CD4-positive, alpha-beta T cell (primary cell): ENCODE measurements at regions not wholly inside any gene's neighbourhood (a gene's known extent, or its start where the extent isn't known, plus 50 kb on each side); places are given as distances from the start of the nearest gene placed in this dataset.
A peak's percentile ranks its signal among the peaks of the same experiment; 100 is the strongest.

Source experiments
- ATAC-seq: fragments of 200-7000 bp; cut with Tn5 transposase; one replicate; pipeline ENCODE4 v1.10.0; 2022; ENCODE audit warnings: mild to moderate bottlenecking; ENCODE audit not compliant: poor library complexity
- CTCF ChIA-PET: fragments of 350-600 bp; sonication (Branson Sonifier 250); formaldehyde crosslinking; loops from one replicate; lab custom pipeline; 2021; ENCODE audit warnings: antibody characterized with exemption, inconsistent platforms; lab: Charles Lee
- POLR2A ChIA-PET: fragments of 350-600 bp; sonication (Branson Sonifier 250); formaldehyde crosslinking; loops from one replicate; lab custom pipeline; 2021; ENCODE audit warnings: antibody characterized with exemption, inconsistent platforms; lab: Charles Lee
- DNase-seq, 14 experiments: peaks; one replicate each; pipeline ENCODE4 v3.0.0-alpha.2; 2013 to 2020; ENCODE audit warnings: mixed read lengths in 2 of 14
- H3K27ac ChIP-seq, 2 donors: one replicate each; pipeline versions ENCODE4 v1.5.1 to v1.7.0; 2013; ENCODE audit warnings: low read length in 2 of 2, low read depth in 1 of 2, mild to moderate bottlenecking in 1 of 2
- H3K27me3 ChIP-seq, 2 experiments: 1 replicate in 1 of 2; 2 replicates in 1 of 2; pipeline versions ENCODE4 v1.6.1 to v1.7.0; 2013; ENCODE audit warnings: low read length in 2 of 2, control low read depth in 1 of 2, mild to moderate bottlenecking in 1 of 2, moderate library complexity in 1 of 2; ENCODE audit not compliant: insufficient read depth in 2 of 2, control insufficient read depth in 1 of 2
- H3K36me3 ChIP-seq: one replicate; pipeline ENCODE4 v1.6.1; 2013; ENCODE audit warnings: low read length, control low read depth; ENCODE audit not compliant: insufficient read depth
- H3K4me1 ChIP-seq: one replicate; pipeline ENCODE4 v1.6.1; 2013; ENCODE audit warnings: low read length, control low read depth; ENCODE audit not compliant: insufficient read depth
- H3K4me3 ChIP-seq: one replicate; pipeline ENCODE4 v1.5.1; 2013; ENCODE audit warnings: mild to moderate bottlenecking, low read length, moderate library complexity
- H3K9me3 ChIP-seq, 2 experiments: 1 replicate in 1 of 2; 2 replicates in 1 of 2; pipeline versions ENCODE4 v1.6.1 to v1.7.0; 2013; ENCODE audit warnings: low read length in 2 of 2, mild to moderate bottlenecking in 2 of 2, control low read depth in 1 of 2, moderate library complexity in 1 of 2; ENCODE audit not compliant: control insufficient read depth in 1 of 2, insufficient read depth in 1 of 2
- H3K27ac Mint-ChIP-seq: one replicate; pipeline ENCODE4 v1.8.0; 2020; ENCODE audit warnings: mixed read lengths
- H3K27me3 Mint-ChIP-seq: one replicate; pipeline ENCODE4 v1.8.0; 2021; ENCODE audit warnings: mixed read lengths
- H3K36me3 Mint-ChIP-seq: one replicate; pipeline ENCODE4 v1.8.0; 2021; ENCODE audit warnings: low read depth, mixed read lengths
- H3K4me1 Mint-ChIP-seq: one replicate; pipeline ENCODE4 v1.8.0; 2021; ENCODE audit warnings: low read depth, mixed read lengths
- H3K4me3 Mint-ChIP-seq: one replicate; pipeline ENCODE4 v1.8.0; 2020; ENCODE audit warnings: mild to moderate bottlenecking, mixed read lengths
- H3K9me3 Mint-ChIP-seq: one replicate; pipeline ENCODE4 v1.8.0; 2020; ENCODE audit warnings: mixed read lengths
- CTCF ChIP-seq: fragments of 200-600 bp; IDR thresholded peaks from one replicate; pipeline ENCODE4 v1.8.0; 2022; ENCODE audit warnings: antibody characterized with exemption, mild to moderate bottlenecking
- intact Hi-C, 2 experiments: fragments of 100-400 bp; cut with DNase I in 1 of 2; cut with micrococcal nuclease in 1 of 2; formaldehyde crosslinking; loops; one replicate each; pipeline versions ENCODE4 v1.15.1 to v1.9.0; 2023 to 2025; cut with DNase I, micrococcal nuclease

GRCh38 chr1:25019337-25020172 lies 89.5 kb upstream of the RUNX3 start:
- no peaks in the 10 kb centered on the region for H3K36me3 Mint-ChIP-seq
- ATAC-seq (no peak), DNase-seq (no peak)
- no peak overlapping the region for H3K27ac ChIP-seq
- no peak overlapping the region for H3K4me3 ChIP-seq
- no peaks in the 10 kb centered on the region for H3K27me3 Mint-ChIP-seq
- no peaks in the 10 kb centered on the region for H3K27me3 ChIP-seq
- ChIA-PET POLR2A (interaction anchor here (1.4 kb wide), 1 partner anchor 89 kb away, joined by 4 read pairs; the partner anchor contains the start of gene RUNX3), CTCF (no interaction called here)
- no peak overlapping the region for H3K4me3 Mint-ChIP-seq
- no peaks in the 10 kb centered on the region for H3K9me3 Mint-ChIP-seq
- peak overlapping the region; percentile 91 for H3K27ac Mint-ChIP-seq
- no peak for TF ChIP-seq CTCF
- intact Hi-C loops: loop anchor here in 1 of 2 experiments (2.0 to 5.0 kb wide), 2 partner anchors 23 to 37 kb away; no protein-coding TSS in a partner anchor
- no peaks in the 10 kb centered on the region for H3K9me3 ChIP-seq
- H3K4me1 Mint-ChIP-seq: peaks cover 64% of the 10 kb centered on the region
- H3K36me3 ChIP-seq: no peaks in the 10 kb centered on the region
- H3K4me1 ChIP-seq: peaks cover 77% of the 10 kb centered on the region

- CTCF ChIA-PET: no interaction called here
Measured at GRCh38 chr1:25018943-25019336, 88.9 kb upstream of the RUNX3 start.

More at GRCh38 chr1:25018943-25019336, 88.9 kb upstream of the RUNX3 start:
- intact Hi-C loops: loop anchor here in 1 of 2 experiments (2.0 kb wide), 1 partner anchor 22 kb away; no protein-coding TSS in a partner anchor
- Mint-ChIP-seq H3K27me3 (no peaks in the 10 kb centered on the region), H3K27ac (peak overlapping the region; percentile 91), H3K9me3 (no peaks in the 10 kb centered on the region), H3K36me3 (no peaks in the 10 kb centered on the region), H3K4me1 (peaks cover 60% of the 10 kb centered on the region), H3K4me3 (no peak overlapping the region)
- Histone ChIP-seq H3K27ac (no peak overlapping the region), H3K36me3 (no peaks in the 10 kb centered on the region), H3K9me3 (no peaks in the 10 kb centered on the region), H3K4me3 (no peak overlapping the region), H3K27me3 (no peaks in the 10 kb centered on the region), H3K4me1 (peaks cover 70% of the 10 kb centered on the region)
- TF ChIP-seq CTCF: no peak
- ATAC-seq (no peak), DNase-seq (no peak)
- POLR2A ChIA-PET: interaction anchor here (1.4 kb wide), 1 partner anchor 89 kb away, joined by 4 read pairs; the partner anchor contains the start of gene RUNX3
